Endothelial cell of umbilical vein (primary cell): ENCODE measurements at regions not wholly inside any gene's neighbourhood (a gene's known extent, or its start where the extent isn't known, plus 50 kb on each side); places are given as distances from the start of the nearest gene placed in this dataset.

Experiments used
- BruUV-seq: library from RNA; stranded (reverse); fragments of 400-500 nt; replicated peaks from 2 replicates; lab custom pipeline; 2021; lab: Mats Ljungman, UMichigan
- CTCF ChIA-PET: fragments of 300-600, 350-600 bp; sonication (Branson Sonifier 250); formaldehyde crosslinking; loops from one replicate; lab custom pipeline; 2021; ENCODE audit warnings: antibody characterized with exemption, inconsistent platforms; lab: Charles Lee
- POLR2A ChIA-PET: fragments of 300-600, 350-600 bp; sonication (Branson Sonifier 250); formaldehyde crosslinking; loops from one replicate; lab custom pipeline; 2021; ENCODE audit warnings: antibody characterized with exemption, inconsistent platforms; lab: Charles Lee
- DNase-seq: peaks from one replicate; pipeline ENCODE4 v3.0.0-alpha.2; 2011; ENCODE audit warnings: low read depth, low spot score
- FAIRE-seq: peaks from 2 replicates; lab custom pipeline; 2011; peaks lifted over from hg19 to GRCh38; lab: Jason Lieb, UNC
- H2AFZ ChIP-seq: 2 replicates; pipeline ENCODE4 v1.6.0; 2012; ENCODE audit warnings: low read depth, low read length, control low read depth, inconsistent platforms
- H3K27ac ChIP-seq: 2 replicates; pipeline ENCODE4 v1.5.1; 2011; ENCODE audit warnings: low read depth, mild to moderate bottlenecking, control low read depth, low read length, moderate library complexity; ENCODE audit not compliant: insufficient read depth
- H3K27me3 ChIP-seq, 2 experiments: 2 replicates each; pipeline versions ENCODE4 v1.6.0 to v1.6.1; 2011; ENCODE audit warnings: low read length in 2 of 2, mixed read lengths in 1 of 2; ENCODE audit not compliant: control insufficient read depth in 2 of 2, insufficient read depth in 2 of 2
- H3K36me3 ChIP-seq, 2 experiments: 2 replicates in 1 of 2; 3 replicates in 1 of 2; pipeline ENCODE4 v1.5.1; 2011; ENCODE audit warnings: low read length in 2 of 2, mild to moderate bottlenecking in 1 of 2, moderate library complexity in 1 of 2; ENCODE audit not compliant: control insufficient read depth in 2 of 2, insufficient read depth in 2 of 2; ENCODE audit errors: extremely low read depth in 1 of 2
- H3K4me1 ChIP-seq: 3 replicates; pipeline ENCODE4 v1.5.1; 2011; ENCODE audit warnings: mild to moderate bottlenecking, low read length; ENCODE audit not compliant: control insufficient read depth, insufficient read depth; ENCODE audit errors: extremely low read depth
- H3K4me2 ChIP-seq: 2 replicates; pipeline ENCODE4 v1.6.1; 2011; ENCODE audit warnings: low read length, control low read depth, mixed read lengths; ENCODE audit not compliant: insufficient read depth
- H3K4me3 ChIP-seq, 3 experiments: fragments of 200-600 bp in 1 of 3; sonication (generic), shearing (Covaris generic) in 1 of 3; replicated peaks in 1 of 3; 2 replicates each; pipeline ENCODE4 v1.5.1; 2011 to 2016; ENCODE audit warnings: control low read depth in 3 of 3, low read length in 3 of 3, mild to moderate bottlenecking in 2 of 3, inconsistent platforms in 1 of 3, low read depth in 1 of 3, moderate library complexity in 1 of 3; ENCODE audit not compliant: insufficient read depth in 1 of 3
- H3K79me2 ChIP-seq: 2 replicates; pipeline ENCODE4 v1.6.0; 2012; ENCODE audit warnings: low read length, inconsistent platforms; ENCODE audit not compliant: control insufficient read depth, insufficient read depth
- H3K9ac ChIP-seq: replicated peaks from 2 replicates; pipeline ENCODE3; 2011; ENCODE audit warnings: low read length, control low read depth; ENCODE audit not compliant: insufficient read depth; ENCODE audit errors: extremely low read depth
- H3K9me1 ChIP-seq: replicated peaks from 3 replicates; pipeline ENCODE4 v1.6.0; 2011; ENCODE audit warnings: mild to moderate bottlenecking, low read length; ENCODE audit not compliant: control insufficient read depth, insufficient read depth; ENCODE audit errors: extremely low read depth
- H3K9me3 ChIP-seq: replicated peaks from 2 replicates; pipeline ENCODE4 v1.5.1; 2012; ENCODE audit warnings: low read length, inconsistent platforms; ENCODE audit not compliant: control insufficient read depth, insufficient read depth
- H4K20me1 ChIP-seq: replicated peaks from 2 replicates; pipeline ENCODE3; 2011; ENCODE audit warnings: mild to moderate bottlenecking, low read length; ENCODE audit not compliant: control insufficient read depth, insufficient read depth; ENCODE audit errors: extremely low read depth
- CTCF ChIP-seq, 2 donors: IDR thresholded peaks; 1 replicate in 1 of 2; 2 replicates in 1 of 2; pipeline ENCODE4 v1.5.1; 2011; ENCODE audit warnings: low read length in 2 of 2, mild to moderate bottlenecking in 2 of 2, moderate library complexity in 2 of 2, control low read depth in 1 of 2, inconsistent platforms in 1 of 2, low read depth in 1 of 2; ENCODE audit not compliant: insufficient read depth in 1 of 2; ENCODE audit errors: extremely low read depth in 1 of 2
- EZH2 ChIP-seq: IDR thresholded peaks from 2 replicates; pipeline ENCODE4 v1.6.1; 2012; ENCODE audit warnings: borderline replicate concordance, low read depth, mild to moderate bottlenecking, moderate library complexity, low read length, inconsistent platforms; ENCODE audit not compliant: severe bottlenecking
- FOS ChIP-seq: IDR thresholded peaks from 2 replicates; pipeline ENCODE4 v1.6.1; 2011; ENCODE audit warnings: mild to moderate bottlenecking, low read length, moderate library complexity, borderline replicate concordance; ENCODE audit not compliant: insufficient read depth
- GATA2 ChIP-seq: IDR thresholded peaks from 2 replicates; pipeline ENCODE4 v1.7.0; 2011; ENCODE audit warnings: low read depth, mild to moderate bottlenecking, moderate library complexity, mixed read lengths, low read length; ENCODE audit not compliant: insufficient read length, insufficient read depth
- JUN ChIP-seq: IDR thresholded peaks from 2 replicates; pipeline ENCODE4 v1.6.1; 2011; ENCODE audit warnings: borderline replicate concordance, low read depth; ENCODE audit not compliant: insufficient read length, insufficient read depth
- MAX ChIP-seq: IDR thresholded peaks from 2 replicates; pipeline ENCODE4 v1.6.1; 2011; ENCODE audit not compliant: insufficient read depth, insufficient read length
- MYC ChIP-seq: IDR thresholded peaks from one replicate; pipeline ENCODE4 v1.6.1; 2011; ENCODE audit warnings: mild to moderate bottlenecking, low read depth, low read length
- POLR2A ChIP-seq: IDR thresholded peaks from 2 replicates; pipeline ENCODE4 v1.6.1; 2012; ENCODE audit warnings: low read depth, mild to moderate bottlenecking, control low read depth, low read length
- POLR2AphosphoS5 ChIP-seq: IDR thresholded peaks from 2 replicates; pipeline ENCODE4 v1.6.1; 2012; ENCODE audit warnings: low read depth, mild to moderate bottlenecking, control low read depth, low read length, moderate library complexity; ENCODE audit not compliant: insufficient read depth
- dilution Hi-C: fragments of 300-500 bp; cut with MboI; formaldehyde crosslinking; loops from one replicate; pipeline ENCODE4 v1.15.0; 2019; ENCODE audit warnings: low sequenced_read_pairs; ENCODE audit not compliant: extremely low pct_ligation_motif_present
- intact Hi-C: fragments of 100-400 bp; cut with micrococcal nuclease; formaldehyde crosslinking; loops from one replicate; pipeline ENCODE4 v1.10.0; 2022

- intact Hi-C loops: no loop called here
- Histone ChIP-seq H3K4me1 (no peaks in the 10 kb centered on the region), H3K27ac (no peak overlapping the region), H3K36me3 (no peaks in the 10 kb centered on the region), H4K20me1 (no peaks in the 10 kb centered on the region), H3K9me1 (no peaks in the 10 kb centered on the region), H2AFZ (no peak overlapping the region), H3K9me3 (no peaks in the 10 kb centered on the region), H3K79me2 (no peaks in the 10 kb centered on the region), H3K27me3 (peaks cover 0 to 4% of the 10 kb centered on the region in 2 experiments), H3K4me3 (no peak overlapping the region), H3K4me2 (no peak overlapping the region), H3K9ac (no peak overlapping the region)
- no peak for FAIRE-seq
- ChIA-PET CTCF (no interaction called here), POLR2A (no interaction called here)
- dilution Hi-C loops: no loop called here
- DNase-seq: no peak
- TF ChIP-seq MYC (no peak), JUN (no peak), POLR2AphosphoS5 (no peak), POLR2A (no peak), EZH2 (no peak), FOS (no peak), CTCF (IDR thresholded peaks at IDR 0.05; ENCODE audit: extremely low read depth in 1 of 2, insufficient read depth in 1 of 2, low read depth in 1 of 2, low read length in 2 of 2) (no peak), MAX (no peak), GATA2 (no peak)
- BruUV-seq: no TSS peak
Measured at GRCh38 chr2:61715506-61715905, 138.4 kb downstream of the FAM161A start.
